AG04450 (cell line): ENCODE measurements at regions not wholly inside any gene's neighbourhood (a gene's known extent, or its start where the extent isn't known, plus 50 kb on each side); places are given as distances from the start of the nearest gene placed in this dataset.

Experiments
- CTCF ChIA-PET: fragments of 300-600, 350-600 bp; formaldehyde crosslinking; extraction: SDS; loops from one replicate; lab custom pipeline; 2022; ENCODE audit warnings: antibody characterized with exemption, inconsistent platforms; lab: Charles Lee
- POLR2A ChIA-PET: fragments of 350-600 bp; formaldehyde crosslinking; extraction: SDS; loops from one replicate; lab custom pipeline; 2021; ENCODE audit warnings: antibody characterized with exemption, inconsistent platforms; lab: Yijun Ruan, JAX
- DNase-seq: peaks from one replicate; pipeline ENCODE4 v3.0.0-alpha.2; 2011; ENCODE audit warnings: low read depth, low spot score
- H3K27ac ChIP-seq: one replicate; pipeline ENCODE4 v1.5.1; 2012; ENCODE audit warnings: low read depth, low read length, control low read depth
- H3K27me3 ChIP-seq: one replicate; pipeline ENCODE4 v1.6.0; 2012; ENCODE audit warnings: low read length; ENCODE audit not compliant: control insufficient read depth, insufficient read depth
- H3K4me3 ChIP-seq: 2 replicates; pipeline ENCODE4 v1.5.1; 2011; ENCODE audit warnings: mild to moderate bottlenecking, low read depth, low read length, control low read depth
- H3K9me3 ChIP-seq: 2 replicates; pipeline ENCODE4 v1.5.1; 2012; ENCODE audit warnings: low read length; ENCODE audit not compliant: control insufficient read depth, insufficient read depth
- CTCF ChIP-seq: IDR thresholded peaks from 2 replicates; pipeline ENCODE4 v1.5.1; 2011; ENCODE audit warnings: low read depth, low read length, control low read depth, inconsistent platforms

- CTCF ChIA-PET, result no interaction called here
- Histone ChIP-seq H3K27ac (no peak overlapping the region), H3K27me3 (no peaks in the 10 kb centered on the region), H3K4me3 (no peak overlapping the region), H3K9me3 (no peaks in the 10 kb centered on the region)
- DNase-seq, result no peak
- POLR2A ChIA-PET, result no interaction called here
- no peak for TF ChIP-seq CTCF
Measured at GRCh38 chr5:85784746-85785145, 833.0 kb upstream of the COX7C start.

GRCh38 chr5:85813146-85813545 is 804.6 kb upstream of the COX7C start:
- no peaks in the 10 kb centered on the region for H3K27me3 ChIP-seq
- POLR2A ChIA-PET, result no interaction called here
- H3K9me3 ChIP-seq, result peaks cover 9% of the 10 kb centered on the region
- CTCF ChIA-PET, result no interaction called here
- TF ChIP-seq CTCF, result no peak
- no peak overlapping the region for H3K4me3 ChIP-seq
- no peak for DNase-seq
- no peak overlapping the region for H3K27ac ChIP-seq

- DNase-seq, result no peak
- POLR2A ChIA-PET, result no interaction called here
- no peaks in the 10 kb centered on the region for H3K27me3 ChIP-seq
- H3K4me3 ChIP-seq, result no peak overlapping the region
- H3K9me3 ChIP-seq, result peaks cover 12% of the 10 kb centered on the region
- TF ChIP-seq CTCF, result no peak
- H3K27ac ChIP-seq, result no peak overlapping the region
- CTCF ChIA-PET, result no interaction called here
Measured at GRCh38 chr5:85814596-85814995, 803.1 kb upstream of the COX7C start.

GRCh38 chr5:85823462-85824426 is 794.0 kb upstream of the COX7C start:
- TF ChIP-seq CTCF, result no peak
- ChIA-PET CTCF (no interaction called here), POLR2A (no interaction called here)
- no peak overlapping the region for H3K27ac ChIP-seq
- no peaks in the 10 kb centered on the region for H3K27me3 ChIP-seq
- H3K4me3 ChIP-seq, result no peak overlapping the region
- H3K9me3 ChIP-seq, result peaks cover 3% of the 10 kb centered on the region; the same call in 1 of the 2 replicates
- no peak for DNase-seq

- DNase-seq, result no peak
- H3K27ac ChIP-seq, result no peak overlapping the region
- no peak for TF ChIP-seq CTCF
- H3K9me3 ChIP-seq, result peaks cover 7% of the 10 kb centered on the region
- no peak overlapping the region for H3K4me3 ChIP-seq
- CTCF ChIA-PET, result no interaction called here
- POLR2A ChIA-PET, result no interaction called here
- no peaks in the 10 kb centered on the region for H3K27me3 ChIP-seq
Measured at GRCh38 chr5:85838781-85839180, 779.0 kb upstream of the COX7C start.
